ENCODE measurements at regions not wholly inside any gene's neighbourhood (a gene's known extent, or its start where the extent isn't known, plus 50 kb on each side); places are given as distances from the start of the nearest gene placed in this dataset.

DNA sequence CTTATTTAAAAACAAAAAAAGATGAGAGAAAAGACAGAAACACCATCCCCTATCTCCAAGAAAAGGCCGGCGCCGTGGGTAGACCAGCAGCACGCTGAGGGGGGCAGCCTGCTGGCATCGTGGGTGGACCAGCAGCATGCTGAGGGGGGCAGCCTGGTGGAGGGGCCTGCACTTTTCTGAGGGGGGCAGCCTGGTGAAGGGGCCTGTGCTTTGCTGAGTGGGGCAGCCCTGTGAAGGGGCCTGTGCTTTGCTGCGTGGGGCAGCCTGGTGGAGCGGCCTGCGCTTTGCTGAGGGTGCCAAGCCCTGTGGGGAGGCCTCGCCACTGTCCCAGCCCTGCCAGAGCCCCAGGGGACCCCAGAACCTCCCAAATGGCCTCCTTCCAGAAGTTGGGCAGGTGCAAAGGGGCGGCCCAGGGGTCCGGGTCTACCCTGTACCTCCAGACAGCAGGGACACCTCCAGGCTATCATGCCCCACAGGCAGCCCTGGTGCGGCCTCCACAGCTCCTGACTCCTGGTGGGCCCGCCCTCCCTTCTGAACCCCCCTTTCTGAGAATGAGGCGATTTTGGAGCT is 1185.7 kb downstream of the BRD1 start:
- TF ChIP-seq POLR2AphosphoS5 (IDR thresholded peaks at IDR 0.05; ENCODE audit: borderline replicate concordance, low read depth, low read length), result no peak
- no peak for TF ChIP-seq EZH2 (IDR thresholded peaks at IDR 0.05)
- TF ChIP-seq FOXP2 (optimal IDR thresholded peaks at IDR 0.05; ENCODE audit: control extremely low read depth, extremely low read length, insufficient read depth), result no peak
